Activated CD8-positive, alpha-beta T cell treated with anti-CD3 and anti-CD28 coated beads for 36 hours (primary cell): ENCODE measurements at regions not wholly inside any gene's neighbourhood (a gene's known extent, or its start where the extent isn't known, plus 50 kb on each side); places are given as distances from the start of the nearest gene placed in this dataset.

Experiments used
- ATAC-seq: fragments of 200-7000 bp; cut with Tn5 transposase; one replicate; pipeline ENCODE4 v1.10.0; 2021; ENCODE audit warnings: mild to moderate bottlenecking, moderate library complexity
- CTCF ChIA-PET: fragments of 350-600 bp; sonication (Branson Sonifier 250); formaldehyde crosslinking; loops from one replicate; lab custom pipeline; 2021; ENCODE audit warnings: antibody characterized with exemption; lab: Charles Lee
- POLR2A ChIA-PET: fragments of 350-600 bp; sonication (Branson Sonifier 250); formaldehyde crosslinking; loops from one replicate; lab custom pipeline; 2021; ENCODE audit warnings: antibody characterized with exemption; lab: Charles Lee
- DNase-seq: peaks from one replicate; pipeline ENCODE4 v3.0.0-alpha.2; 2020
- H3K27ac Mint-ChIP-seq: one replicate; pipeline ENCODE4 v1.8.0; 2021; ENCODE audit warnings: mild to moderate bottlenecking, mixed read lengths
- H3K27me3 Mint-ChIP-seq: one replicate; pipeline ENCODE4 v1.8.0; 2021; ENCODE audit warnings: mixed read lengths
- H3K36me3 Mint-ChIP-seq: one replicate; pipeline ENCODE4 v1.8.0; 2021; ENCODE audit warnings: low read depth, mixed read lengths
- H3K4me1 Mint-ChIP-seq: one replicate; pipeline ENCODE4 v1.8.0; 2021; ENCODE audit warnings: low read depth, mixed read lengths
- H3K4me3 Mint-ChIP-seq: one replicate; pipeline ENCODE4 v1.8.0; 2021; ENCODE audit warnings: mild to moderate bottlenecking, moderate library complexity, mixed read lengths
- H3K9me3 Mint-ChIP-seq: one replicate; pipeline ENCODE4 v1.8.0; 2021; ENCODE audit warnings: mixed read lengths
- CTCF ChIP-seq: fragments of 200-600 bp; IDR thresholded peaks from one replicate; pipeline ENCODE4 v1.8.0; 2022; ENCODE audit warnings: antibody characterized with exemption, mild to moderate bottlenecking
- intact Hi-C: fragments of 100-400 bp; cut with micrococcal nuclease; formaldehyde crosslinking; loops from one replicate; pipeline ENCODE4 v1.10.0; 2022

- ChIA-PET POLR2A (no interaction called here), CTCF (no interaction called here)
- H3K9me3 Mint-ChIP-seq, result peaks cover 9% of the 10 kb centered on the region
- no peak overlapping the region for H3K4me3 Mint-ChIP-seq
- DNase-seq, result no peak
- no peak for TF ChIP-seq CTCF
- H3K27ac Mint-ChIP-seq, result no peak overlapping the region
- H3K4me1 Mint-ChIP-seq, result no peaks in the 10 kb centered on the region
- no peak for ATAC-seq
- no peaks in the 10 kb centered on the region for H3K36me3 Mint-ChIP-seq
- intact Hi-C loops, result no loop called here
- H3K27me3 Mint-ChIP-seq, result no peaks in the 10 kb centered on the region
Measured at GRCh38 chr12:73514672-73515071, 1023.0 kb upstream of the ATXN7L3B start.

GRCh38 chr12:73517859-73518258 is 1019.8 kb upstream of the ATXN7L3B start:
- Mint-ChIP-seq H3K9me3 (peaks cover 13% of the 10 kb centered on the region), H3K4me3 (no peak overlapping the region), H3K27me3 (no peaks in the 10 kb centered on the region), H3K4me1 (no peaks in the 10 kb centered on the region), H3K27ac (no peak overlapping the region), H3K36me3 (no peaks in the 10 kb centered on the region)
- CTCF ChIA-PET, result no interaction called here
- ATAC-seq (no peak), DNase-seq (no peak)
- intact Hi-C loops, result no loop called here
- POLR2A ChIA-PET, result no interaction called here
- no peak for TF ChIP-seq CTCF

- intact Hi-C loops, result no loop called here
- Mint-ChIP-seq H3K4me3 (no peak overlapping the region), H3K36me3 (no peaks in the 10 kb centered on the region), H3K27me3 (no peaks in the 10 kb centered on the region), H3K9me3 (peaks cover 11% of the 10 kb centered on the region), H3K27ac (no peak overlapping the region), H3K4me1 (no peaks in the 10 kb centered on the region)
- ChIA-PET POLR2A (no interaction called here), CTCF (no interaction called here)
- TF ChIP-seq CTCF, result no peak
- no peak for DNase-seq
- no peak for ATAC-seq
Measured at GRCh38 chr12:73529231-73529630, 1008.4 kb upstream of the ATXN7L3B start.

GRCh38 chr12:73529954-73530353 is 1007.7 kb upstream of the ATXN7L3B start:
- Mint-ChIP-seq H3K27me3 (no peaks in the 10 kb centered on the region), H3K36me3 (no peaks in the 10 kb centered on the region), H3K27ac (no peak overlapping the region), H3K9me3 (peaks cover 9% of the 10 kb centered on the region), H3K4me1 (no peaks in the 10 kb centered on the region), H3K4me3 (no peak overlapping the region)
- intact Hi-C loops, result no loop called here
- ATAC-seq, result no peak
- no peak for TF ChIP-seq CTCF
- ChIA-PET CTCF (no interaction called here), POLR2A (no interaction called here)
- DNase-seq, result no peak

GRCh38 chr12:73531752-73532151 is 1005.9 kb upstream of the ATXN7L3B start:
- ATAC-seq (no peak), DNase-seq (no peak)
- TF ChIP-seq CTCF, result no peak
- intact Hi-C loops, result no loop called here
- no peaks in the 10 kb centered on the region for H3K36me3 Mint-ChIP-seq
- H3K27me3 Mint-ChIP-seq, result no peaks in the 10 kb centered on the region
- H3K27ac Mint-ChIP-seq, result no peak overlapping the region
- CTCF ChIA-PET, result no interaction called here
- no peak overlapping the region for H3K4me3 Mint-ChIP-seq
- peaks cover 12% of the 10 kb centered on the region for H3K9me3 Mint-ChIP-seq
- H3K4me1 Mint-ChIP-seq, result no peaks in the 10 kb centered on the region
- POLR2A ChIA-PET, result no interaction called here
